ENCODE measurements at regions not wholly inside any gene's neighbourhood (a gene's known extent, or its start where the extent isn't known, plus 50 kb on each side); places are given as distances from the start of the nearest gene placed in this dataset.

GRCh38 chr3:162765524-162765923 lies 1268.9 kb downstream of the OTOL1 start:
- no peak overlapping the region for H3K4me3 ChIP-seq (ENCODE audit: low read depth, low read length)
- in situ Hi-C loops (cut with HindIII; ENCODE audit: low sequenced_read_pairs): no loop called here
- no peak for DNase-seq (ENCODE audit: low read depth)
- no peak for TF ChIP-seq CTCF (IDR thresholded peaks at IDR 0.05; ENCODE audit: low read depth, low read length, missing control alignments)

GRCh38 chr3:162769564-162769963 lies 1273.0 kb downstream of the OTOL1 start:
- H3K4me3 ChIP-seq (ENCODE audit: low read depth, low read length): no peak overlapping the region
- no peak for DNase-seq (ENCODE audit: low read depth)
- in situ Hi-C loops (cut with HindIII; ENCODE audit: low sequenced_read_pairs): no loop called here
- no peak for TF ChIP-seq CTCF (IDR thresholded peaks at IDR 0.05; ENCODE audit: low read depth, low read length, missing control alignments)

- in situ Hi-C loops (cut with HindIII; ENCODE audit: low sequenced_read_pairs): no loop called here
- no peak for TF ChIP-seq CTCF (IDR thresholded peaks at IDR 0.05; ENCODE audit: low read depth, low read length, missing control alignments)
- DNase-seq (ENCODE audit: low read depth): no peak
- no peak overlapping the region for H3K4me3 ChIP-seq (ENCODE audit: low read depth, low read length)
These were observed 1273.9 kb downstream of the OTOL1 start for GRCh38 chr3:162770551-162770950.

- no peak for DNase-seq (ENCODE audit: low read depth)
- in situ Hi-C loops (cut with HindIII; ENCODE audit: low sequenced_read_pairs): no loop called here
- no peak overlapping the region for H3K4me3 ChIP-seq (ENCODE audit: low read depth, low read length)
- no peak for TF ChIP-seq CTCF (IDR thresholded peaks at IDR 0.05; ENCODE audit: low read depth, low read length, missing control alignments)
These were observed 1278.0 kb downstream of the OTOL1 start for GRCh38 chr3:162774613-162775100.

GRCh38 chr3:162776148-162776547 lies 1279.5 kb downstream of the OTOL1 start:
- TF ChIP-seq CTCF (IDR thresholded peaks at IDR 0.05; ENCODE audit: low read depth, low read length, missing control alignments): no peak
- in situ Hi-C loops (cut with HindIII; ENCODE audit: low sequenced_read_pairs): no loop called here
- no peak for DNase-seq (ENCODE audit: low read depth)
- H3K4me3 ChIP-seq (ENCODE audit: low read depth, low read length): no peak overlapping the region

- TF ChIP-seq CTCF (IDR thresholded peaks at IDR 0.05; ENCODE audit: low read depth, low read length, missing control alignments): no peak
- DNase-seq (ENCODE audit: low read depth): no peak
- no peak overlapping the region for H3K4me3 ChIP-seq (ENCODE audit: low read depth, low read length)
- in situ Hi-C loops (cut with HindIII; ENCODE audit: low sequenced_read_pairs): no loop called here
These were observed 1280.5 kb downstream of the OTOL1 start for GRCh38 chr3:162777118-162777517.

- no peak for DNase-seq (ENCODE audit: low read depth)
- in situ Hi-C loops (cut with HindIII; ENCODE audit: low sequenced_read_pairs): no loop called here
- no peak for TF ChIP-seq CTCF (IDR thresholded peaks at IDR 0.05; ENCODE audit: low read depth, low read length, missing control alignments)
- no peak overlapping the region for H3K4me3 ChIP-seq (ENCODE audit: low read depth, low read length)
These were observed 1283.7 kb downstream of the OTOL1 start for GRCh38 chr3:162780313-162780712.
